ENCODE measurements at regions not wholly inside any gene's neighbourhood (a gene's known extent, or its start where the extent isn't known, plus 50 kb on each side); places are given as distances from the start of the nearest gene placed in this dataset.
"Not testable (repeated sequence)": the region's sequence is repeated elsewhere in the genome, so short reads cannot be mapped to it uniquely, and the experiment has no call there.

DNA sequence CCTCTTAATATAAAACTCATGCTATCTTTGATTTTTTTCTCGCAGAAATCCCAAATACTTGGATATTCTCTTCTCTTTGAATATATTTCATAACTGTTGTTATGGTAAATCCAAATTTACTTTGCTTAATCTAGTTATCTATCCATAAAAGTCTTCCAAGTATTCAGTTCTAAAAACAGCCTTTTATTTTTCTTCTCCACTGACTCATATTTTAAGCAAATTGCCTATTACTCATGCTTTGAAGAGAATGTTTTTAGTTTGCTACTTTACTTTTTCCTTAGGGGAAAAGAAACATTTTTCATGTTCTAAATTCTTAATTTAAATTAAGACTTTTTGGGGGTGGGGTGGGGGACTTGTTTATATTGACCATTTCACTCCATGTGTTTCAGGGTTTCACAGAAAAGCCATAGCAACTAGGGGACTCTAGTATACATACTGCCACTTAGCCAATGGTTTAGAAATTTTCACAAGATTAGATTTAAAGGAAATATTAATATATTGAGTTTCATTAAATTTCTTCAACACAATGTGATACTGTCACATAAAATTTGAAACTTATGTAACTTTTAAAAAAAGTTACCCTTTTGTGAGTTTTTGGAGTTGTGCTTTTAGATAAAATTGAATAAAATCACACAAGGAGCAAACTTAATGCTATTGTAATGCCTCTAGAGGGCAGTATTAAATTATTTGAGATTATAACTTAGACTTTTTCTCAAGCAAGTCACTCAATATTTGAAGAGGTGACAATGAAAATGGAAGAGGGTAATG is 545.8 kb upstream of the ARRDC3 start:
- WGBS (ENCODE audit: insufficient coverage), result no CpG with 5 or more reads among the region's 1 CpG
- DNase-seq (ENCODE audit: low read depth in 4 of 6, low spot score in 6 of 6), result peak in 5 of 6 donors; percentile 0 to 58 (median 3)

GRCh38 chr5:91927439-91927838 is 544.3 kb upstream of the ARRDC3 start:
- Histone ChIP-seq H3K4me3 (ENCODE audit: low read depth, low read length) (no peak overlapping the region), H3K27me3 (ENCODE audit: control insufficient read depth, insufficient read depth, low read length) (no peaks in the 10 kb centered on the region), H3K27ac (ENCODE audit: low read depth, low read length) (no peak overlapping the region), H3K36me3 (ENCODE audit: control insufficient read depth, insufficient read depth, low read length) (no peaks in the 10 kb centered on the region), H3K4me1 (ENCODE audit: control insufficient read depth, insufficient read depth, low read length) (no peaks in the 10 kb centered on the region), H3K9me3 (ENCODE audit: control insufficient read depth, insufficient read depth, low read length) (no peaks in the 10 kb centered on the region)
- WGBS (ENCODE audit: insufficient coverage), result no CpG with 5 or more reads among the region's 2 CpGs
- no peak for DNase-seq (ENCODE audit: low read depth in 4 of 6, low spot score in 6 of 6)

More for the DNA sequence above, 545.8 kb upstream of the ARRDC3 start:
- H3K4me3 ChIP-seq (ENCODE audit: low read depth, low read length), result no peak overlapping the region
- no peaks in the 10 kb centered on the region for H3K36me3 ChIP-seq (ENCODE audit: control insufficient read depth, insufficient read depth, low read length)
- no peaks in the 10 kb centered on the region for H3K27me3 ChIP-seq (ENCODE audit: control insufficient read depth, insufficient read depth, low read length)
- H3K9me3 ChIP-seq (ENCODE audit: control insufficient read depth, insufficient read depth, low read length), result no peaks in the 10 kb centered on the region
- H3K4me1 ChIP-seq (ENCODE audit: control insufficient read depth, insufficient read depth, low read length), result no peaks in the 10 kb centered on the region
- no peak overlapping the region for H3K27ac ChIP-seq (ENCODE audit: low read depth, low read length)

GRCh38 chr5:91925249-91925648 is 542.1 kb upstream of the ARRDC3 start:
- Histone ChIP-seq H3K36me3 (ENCODE audit: control insufficient read depth, insufficient read depth, low read length) (no peaks in the 10 kb centered on the region), H3K4me1 (ENCODE audit: control insufficient read depth, insufficient read depth, low read length) (no peaks in the 10 kb centered on the region), H3K4me3 (ENCODE audit: low read depth, low read length) (no peak overlapping the region), H3K9me3 (ENCODE audit: control insufficient read depth, insufficient read depth, low read length) (no peaks in the 10 kb centered on the region), H3K27ac (ENCODE audit: low read depth, low read length) (no peak overlapping the region), H3K27me3 (ENCODE audit: control insufficient read depth, insufficient read depth, low read length) (no peaks in the 10 kb centered on the region)
- DNase-seq (ENCODE audit: low read depth in 4 of 6, low spot score in 6 of 6), result no peak
- no CpG with 5 or more reads among the region's 1 CpG for WGBS (ENCODE audit: insufficient coverage)

GRCh38 chr5:91917037-91917814 is 534.1 kb upstream of the ARRDC3 start:
- H3K36me3 ChIP-seq (ENCODE audit: control insufficient read depth, insufficient read depth, low read length); H3K4me3 ChIP-seq (ENCODE audit: low read depth, low read length); H3K4me1 ChIP-seq (ENCODE audit: control insufficient read depth, insufficient read depth, low read length); H3K27me3 ChIP-seq (ENCODE audit: control insufficient read depth, insufficient read depth, low read length); DNase-seq (ENCODE audit: low read depth in 4 of 6, low spot score in 6 of 6); H3K9me3 ChIP-seq (ENCODE audit: control insufficient read depth, insufficient read depth, low read length); H3K27ac ChIP-seq (ENCODE audit: low read depth, low read length): not testable (repeated sequence)
- 95% methylated on average over 38 of the region's 51 CpGs for WGBS (ENCODE audit: insufficient coverage)

DNA sequence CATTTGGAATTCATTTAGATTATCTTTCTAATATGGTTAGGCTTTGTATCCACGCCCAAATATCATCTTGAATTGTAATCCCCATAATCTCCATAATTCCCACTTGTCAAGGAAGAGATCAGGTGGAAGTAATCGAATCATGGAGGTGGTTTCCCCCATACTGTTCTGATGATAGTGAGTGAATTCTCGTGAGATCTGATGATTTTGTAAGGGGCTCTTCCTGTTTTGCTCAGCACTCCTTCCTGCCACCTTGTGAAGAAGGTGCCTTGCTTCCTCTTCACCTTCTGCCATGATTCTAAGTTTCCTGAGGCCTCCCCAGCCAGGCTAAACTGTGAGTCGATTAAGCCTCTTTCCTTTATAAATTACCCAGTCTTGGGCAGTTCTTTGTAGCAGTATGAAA is 527.5 kb upstream of the ARRDC3 start:
- Histone ChIP-seq H3K9me3 (ENCODE audit: control insufficient read depth, insufficient read depth, low read length) (no peaks in the 10 kb centered on the region), H3K4me3 (ENCODE audit: low read depth, low read length) (no peak overlapping the region), H3K36me3 (ENCODE audit: control insufficient read depth, insufficient read depth, low read length) (no peaks in the 10 kb centered on the region), H3K27ac (ENCODE audit: low read depth, low read length) (no peak overlapping the region), H3K4me1 (ENCODE audit: control insufficient read depth, insufficient read depth, low read length) (no peaks in the 10 kb centered on the region), H3K27me3 (ENCODE audit: control insufficient read depth, insufficient read depth, low read length) (no peaks in the 10 kb centered on the region)
- no CpG with 5 or more reads among the region's 4 CpGs for WGBS (ENCODE audit: insufficient coverage)
- no peak for DNase-seq (ENCODE audit: low read depth in 4 of 6, low spot score in 6 of 6)

- no peak overlapping the region for H3K4me3 ChIP-seq (ENCODE audit: low read depth, low read length)
- H3K9me3 ChIP-seq (ENCODE audit: control insufficient read depth, insufficient read depth, low read length), result no peaks in the 10 kb centered on the region
- no peaks in the 10 kb centered on the region for H3K27me3 ChIP-seq (ENCODE audit: control insufficient read depth, insufficient read depth, low read length)
- no peak for DNase-seq (ENCODE audit: low read depth in 4 of 6, low spot score in 6 of 6)
- no peak overlapping the region for H3K27ac ChIP-seq (ENCODE audit: low read depth, low read length)
- WGBS (ENCODE audit: insufficient coverage), result no CpG with 5 or more reads among the region's 2 CpGs
- H3K36me3 ChIP-seq (ENCODE audit: control insufficient read depth, insufficient read depth, low read length), result no peaks in the 10 kb centered on the region
- H3K4me1 ChIP-seq (ENCODE audit: control insufficient read depth, insufficient read depth, low read length), result no peaks in the 10 kb centered on the region
Observed at GRCh38 chr5:91910247-91910646, 527.1 kb upstream of the ARRDC3 start.

DNA sequence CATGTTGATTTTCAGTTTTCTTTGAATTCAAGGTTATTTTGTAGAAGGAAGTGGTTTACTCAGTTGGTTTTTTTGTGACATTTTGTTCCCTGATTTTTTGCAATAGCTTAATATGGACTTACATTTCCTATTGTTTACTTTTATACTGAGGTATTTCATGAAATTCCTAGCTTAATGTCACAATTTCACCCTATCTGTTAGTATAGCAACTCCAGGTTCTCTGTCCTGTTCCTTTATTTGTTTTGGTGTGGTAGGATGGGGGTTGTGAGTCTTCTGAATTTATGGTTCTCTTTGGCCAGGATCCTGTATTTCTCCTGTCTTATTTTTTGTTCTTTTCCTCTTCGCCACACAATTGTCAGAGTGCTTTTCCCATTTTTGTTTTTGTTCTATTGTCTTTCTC is 523.4 kb upstream of the ARRDC3 start:
- H3K4me1 ChIP-seq (ENCODE audit: control insufficient read depth, insufficient read depth, low read length), result no peaks in the 10 kb centered on the region
- no peaks in the 10 kb centered on the region for H3K27me3 ChIP-seq (ENCODE audit: control insufficient read depth, insufficient read depth, low read length)
- H3K36me3 ChIP-seq (ENCODE audit: control insufficient read depth, insufficient read depth, low read length), result no peaks in the 10 kb centered on the region
- no peaks in the 10 kb centered on the region for H3K9me3 ChIP-seq (ENCODE audit: control insufficient read depth, insufficient read depth, low read length)
- no CpG with 5 or more reads among the region's 1 CpG for WGBS (ENCODE audit: insufficient coverage)
- no peak overlapping the region for H3K4me3 ChIP-seq (ENCODE audit: low read depth, low read length)
- H3K27ac ChIP-seq (ENCODE audit: low read depth, low read length), result no peak overlapping the region
- DNase-seq (ENCODE audit: low read depth in 4 of 6, low spot score in 6 of 6), result no peak

DNA sequence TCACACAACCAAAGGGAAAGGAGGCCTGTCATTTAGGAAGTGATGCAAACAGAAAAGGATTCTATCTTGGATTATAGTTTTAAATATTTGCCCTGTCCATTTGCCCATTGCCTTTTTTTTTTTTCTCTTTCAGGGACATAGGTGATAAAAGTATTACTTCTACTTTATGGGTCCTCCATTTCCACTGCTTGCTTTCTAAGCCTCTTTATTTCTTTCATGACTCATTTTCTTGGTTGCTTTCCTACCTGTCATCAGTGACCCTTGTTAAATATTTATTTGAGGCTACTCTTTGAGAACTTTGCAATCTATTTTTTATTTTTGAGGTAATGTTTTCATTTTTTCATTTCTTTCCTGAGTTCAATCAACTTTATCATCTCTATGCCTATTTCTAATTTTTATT is 522.9 kb upstream of the ARRDC3 start:
- H3K36me3 ChIP-seq (ENCODE audit: control insufficient read depth, insufficient read depth, low read length), result no peaks in the 10 kb centered on the region
- no peak for DNase-seq (ENCODE audit: low read depth in 4 of 6, low spot score in 6 of 6)
- H3K4me1 ChIP-seq (ENCODE audit: control insufficient read depth, insufficient read depth, low read length), result no peaks in the 10 kb centered on the region
- no peak overlapping the region for H3K27ac ChIP-seq (ENCODE audit: low read depth, low read length)
- H3K4me3 ChIP-seq (ENCODE audit: low read depth, low read length), result no peak overlapping the region
- no peaks in the 10 kb centered on the region for H3K27me3 ChIP-seq (ENCODE audit: control insufficient read depth, insufficient read depth, low read length)
- H3K9me3 ChIP-seq (ENCODE audit: control insufficient read depth, insufficient read depth, low read length), result no peaks in the 10 kb centered on the region

- Histone ChIP-seq H3K9me3 (ENCODE audit: control insufficient read depth, insufficient read depth, low read length) (no peaks in the 10 kb centered on the region), H3K27me3 (ENCODE audit: control insufficient read depth, insufficient read depth, low read length) (no peaks in the 10 kb centered on the region), H3K27ac (ENCODE audit: low read depth, low read length) (no peak overlapping the region), H3K36me3 (ENCODE audit: control insufficient read depth, insufficient read depth, low read length) (no peaks in the 10 kb centered on the region), H3K4me1 (ENCODE audit: control insufficient read depth, insufficient read depth, low read length) (no peaks in the 10 kb centered on the region), H3K4me3 (ENCODE audit: low read depth, low read length) (no peak overlapping the region)
- peak in 2 of 6 donors; percentile 83 to 87 for DNase-seq (ENCODE audit: low read depth in 4 of 6, low spot score in 6 of 6)
- WGBS (ENCODE audit: insufficient coverage), result 57% methylated on average over 1 of the region's 2 CpGs
Observed at GRCh38 chr5:91898898-91899297, 515.8 kb upstream of the ARRDC3 start.

DNA sequence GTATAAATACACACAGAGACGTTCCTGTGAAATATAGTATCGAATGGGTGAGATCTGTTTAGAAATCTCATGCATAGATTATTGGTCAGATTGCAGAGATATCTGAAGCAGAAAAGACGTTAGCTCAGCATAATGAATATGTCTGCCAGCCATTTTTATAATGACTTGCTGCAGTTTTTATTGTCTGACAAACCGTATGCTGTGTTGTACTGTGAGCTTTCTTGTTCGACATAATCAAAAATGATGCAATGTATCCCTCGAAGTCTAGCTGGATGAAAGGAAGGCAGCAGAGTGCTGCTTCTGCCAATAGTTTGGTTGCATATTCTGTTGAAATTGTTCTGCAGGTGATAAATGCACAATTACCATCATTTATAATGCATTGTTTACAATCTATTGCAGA is 514.9 kb upstream of the ARRDC3 start:
- no peaks in the 10 kb centered on the region for H3K27me3 ChIP-seq (ENCODE audit: control insufficient read depth, insufficient read depth, low read length)
- H3K36me3 ChIP-seq (ENCODE audit: control insufficient read depth, insufficient read depth, low read length), result no peaks in the 10 kb centered on the region
- no peak overlapping the region for H3K4me3 ChIP-seq (ENCODE audit: low read depth, low read length)
- WGBS (ENCODE audit: insufficient coverage), result 56% methylated on average over 4 of the region's 6 CpGs
- no peak overlapping the region for H3K27ac ChIP-seq (ENCODE audit: low read depth, low read length)
- DNase-seq (ENCODE audit: low read depth in 4 of 6, low spot score in 6 of 6), result peak in 2 of 6 donors; percentile 63 to 77
- H3K9me3 ChIP-seq (ENCODE audit: control insufficient read depth, insufficient read depth, low read length), result no peaks in the 10 kb centered on the region
- H3K4me1 ChIP-seq (ENCODE audit: control insufficient read depth, insufficient read depth, low read length), result no peaks in the 10 kb centered on the region
